Spleen (tissue), 11 donors: ENCODE measurements at regions not wholly inside any gene's neighbourhood (a gene's known extent, or its start where the extent isn't known, plus 50 kb on each side); places are given as distances from the start of the nearest gene placed in this dataset.

Source experiments
- DNase-seq: peaks from one replicate; pipeline ENCODE4 v3.0.0-alpha.2; 2020
- H3K27ac ChIP-seq, 8 donors: fragments of 200-600 bp; sonication (generic) in 7 of 8; 1 replicate in 4 of 8; 2 replicates in 4 of 8; pipeline versions ENCODE4 v1.5.0 to v1.8.0; 2016 to 2021; ENCODE audit warnings: inconsistent platforms in 4 of 8, mild to moderate bottlenecking in 4 of 8, moderate library complexity in 1 of 8
- H3K27me3 ChIP-seq, 7 donors: fragments of 200-600 bp; sonication (generic) in 6 of 7; replicated peaks in 1 of 7; 1 replicate in 4 of 7; 2 replicates in 3 of 7; pipeline versions ENCODE4 v1.5.0 to v1.8.0; 2016 to 2021; ENCODE audit warnings: inconsistent platforms in 3 of 7, mild to moderate bottlenecking in 1 of 7
- H3K36me3 ChIP-seq, 6 donors: fragments of 200-600 bp; sonication (generic) in 5 of 6; 1 replicate in 4 of 6; 2 replicates in 2 of 6; pipeline versions ENCODE4 v1.5.0 to v1.8.0; 2016 to 2021; ENCODE audit warnings: inconsistent platforms in 2 of 6
- H3K4me1 ChIP-seq, 6 donors: fragments of 200-600 bp; sonication (generic) in 5 of 6; 1 replicate in 3 of 6; 2 replicates in 3 of 6; pipeline versions ENCODE4 v1.5.0 to v1.8.0; 2016 to 2021; ENCODE audit warnings: inconsistent platforms in 3 of 6
- H3K4me3 ChIP-seq, 8 donors: fragments of 200-600 bp; sonication (generic) in 7 of 8; 1 replicate in 4 of 8; 2 replicates in 4 of 8; pipeline versions ENCODE4 v1.5.0 to v1.8.0; 2016 to 2021; ENCODE audit warnings: inconsistent platforms in 4 of 8, mild to moderate bottlenecking in 4 of 8, moderate library complexity in 2 of 8
- H3K9me3 ChIP-seq, 8 donors: fragments of 200-600 bp; sonication (generic) in 7 of 8; 1 replicate in 4 of 8; 2 replicates in 4 of 8; pipeline versions ENCODE4 v1.5.0 to v1.8.0; 2016 to 2021; ENCODE audit warnings: inconsistent platforms in 4 of 8
- CTCF ChIP-seq, 11 experiments: fragments of 200-600 bp in 7 of 11; fragments of 450-650 bp in 4 of 11; sonication (generic) in 4 of 11; IDR thresholded peaks in 8 of 11; conservative IDR thresholded peaks in 3 of 11; 1 replicate in 7 of 11; 2 replicates in 4 of 11; pipeline versions ENCODE4 v1.4.0 to v1.8.0; 2016 to 2021; ENCODE audit warnings: antibody characterized with exemption in 11 of 11, inconsistent platforms in 4 of 11, mild to moderate bottlenecking in 1 of 11
- POLR2A ChIP-seq, 3 donors: fragments of 450-650 bp; IDR thresholded peaks; one replicate each; pipeline ENCODE4 v1.5.1; 2017; ENCODE audit warnings: antibody characterized with exemption in 3 of 3, mild to moderate bottlenecking in 1 of 3
- POLR2AphosphoS5 ChIP-seq, 3 donors: sonication (generic); formaldehyde crosslinking; IDR thresholded peaks; one replicate each; pipeline ENCODE4 v1.5.1; 2017; ENCODE audit warnings: antibody characterized with exemption in 3 of 3
- WGBS, 5 donors: extraction: QIAGEN DNeasy Blood & Tissue Kit in 3 of 5; methylation state at CpG; one replicate each; pipeline versions ENCODE4 v1.1.5 to v1.1.7; 2013 to 2018; 5-methylcytosine and 5-hydroxymethylcytosine counted together
- intact Hi-C: fragments of 100-400 bp; cut with DNase I; formaldehyde crosslinking; loops from one replicate; pipeline ENCODE4 v1.15.0; 2023; ENCODE audit warnings: low total_unique reads
- donor health status: healthy with polysubstance abuse.
- donor health status: DM: no; HTN: no; CAD: no; lungs with moderate emphysema.
- donor health status: DM: no; HTN: no; CAD: no.
- donor health status: Bipolar disorder and iron deficiency.
- donor health status: healthy.
- donor health status: DM: no; HTN: no; CAD: no.
- donor health status: DM: yes; HTN: yes; CAD: no.

GRCh38 chr4:52366191-52366590, 292.9 kb downstream of the USP46 start:
- intact Hi-C loops = no loop called here
- DNase-seq = no peak
- Histone ChIP-seq H3K27ac (no peak overlapping the region), H3K27me3 (no peaks in the 10 kb centered on the region), H3K9me3 (no peaks in the 10 kb centered on the region), H3K36me3 (no peaks in the 10 kb centered on the region), H3K4me3 (no peak overlapping the region), H3K4me1 (no peaks in the 10 kb centered on the region)
- WGBS, 5 donors = 87 to 93% (median 92%) methylated on average over 5 of the region's 5 CpGs
- TF ChIP-seq POLR2A (IDR thresholded peaks at IDR 0.05) (no peak), POLR2AphosphoS5 (IDR thresholded peaks at IDR 0.05) (no peak), CTCF (IDR thresholded peaks at IDR 0.05 in 8 of 11, conservative IDR thresholded peaks at IDR 0.05 in 3 of 11) (no peak)

- Histone ChIP-seq H3K4me1 (no peaks in the 10 kb centered on the region), H3K27ac (no peak overlapping the region), H3K36me3 (no peaks in the 10 kb centered on the region), H3K4me3 (no peak overlapping the region), H3K9me3 (no peaks in the 10 kb centered on the region), H3K27me3 (no peaks in the 10 kb centered on the region)
- DNase-seq = no peak
- 72 to 90% (median 79%) methylated on average over 4 of the region's 4 CpGs for WGBS, 5 donors
- intact Hi-C loops = no loop called here
- no peak for TF ChIP-seq POLR2A (IDR thresholded peaks at IDR 0.05)
- TF ChIP-seq POLR2AphosphoS5 (IDR thresholded peaks at IDR 0.05) = no peak
- no peak for TF ChIP-seq CTCF (IDR thresholded peaks at IDR 0.05 in 8 of 11, conservative IDR thresholded peaks at IDR 0.05 in 3 of 11)
Measured at GRCh38 chr4:52366621-52367020, 292.5 kb downstream of the USP46 start.

GRCh38 chr4:52367282-52367830, 291.7 kb downstream of the USP46 start:
- H3K27ac ChIP-seq = no peak overlapping the region
- no peak overlapping the region for H3K4me3 ChIP-seq
- H3K4me1 ChIP-seq = no peaks in the 10 kb centered on the region
- no peak for TF ChIP-seq POLR2AphosphoS5 (IDR thresholded peaks at IDR 0.05)
- TF ChIP-seq CTCF (IDR thresholded peaks at IDR 0.05 in 8 of 11, conservative IDR thresholded peaks at IDR 0.05 in 3 of 11) = no peak
- no peak for TF ChIP-seq POLR2A (IDR thresholded peaks at IDR 0.05)
- no peaks in the 10 kb centered on the region for H3K27me3 ChIP-seq
- H3K9me3 ChIP-seq = no peaks in the 10 kb centered on the region
- no peak for DNase-seq
- intact Hi-C loops = no loop called here
- 69 to 81% (median 75%) methylated on average over 2 of the region's 2 CpGs for WGBS, 5 donors
- H3K36me3 ChIP-seq = no peaks in the 10 kb centered on the region

- TF ChIP-seq POLR2AphosphoS5 (IDR thresholded peaks at IDR 0.05) = no peak
- no peak overlapping the region for H3K4me3 ChIP-seq
- no peaks in the 10 kb centered on the region for H3K36me3 ChIP-seq
- DNase-seq = no peak
- WGBS, 5 donors = 81 to 87% (median 83%) methylated on average over 6 of the region's 6 CpGs
- H3K27me3 ChIP-seq = no peaks in the 10 kb centered on the region
- intact Hi-C loops = no loop called here
- no peaks in the 10 kb centered on the region for H3K4me1 ChIP-seq
- no peaks in the 10 kb centered on the region for H3K9me3 ChIP-seq
- H3K27ac ChIP-seq = no peak overlapping the region
Measured at GRCh38 chr4:52368895-52369294, 290.2 kb downstream of the USP46 start.

- WGBS, 5 donors = 88 to 96% (median 94%) methylated on average over 1 of the region's 1 CpG
- Histone ChIP-seq H3K9me3 (no peaks in the 10 kb centered on the region), H3K27me3 (no peaks in the 10 kb centered on the region), H3K4me3 (no peak overlapping the region), H3K4me1 (no peaks in the 10 kb centered on the region), H3K36me3 (no peaks in the 10 kb centered on the region), H3K27ac (no peak overlapping the region)
- TF ChIP-seq POLR2A (IDR thresholded peaks at IDR 0.05) (no peak), POLR2AphosphoS5 (IDR thresholded peaks at IDR 0.05) (no peak), CTCF (IDR thresholded peaks at IDR 0.05 in 8 of 11, conservative IDR thresholded peaks at IDR 0.05 in 3 of 11) (no peak)
- intact Hi-C loops = no loop called here
- no peak for DNase-seq
Measured at GRCh38 chr4:52369649-52370048, 289.5 kb downstream of the USP46 start.
